Spleen (tissue), 7 donors: ENCODE measurements at regions not wholly inside any gene's neighbourhood (a gene's known extent, or its start where the extent isn't known, plus 50 kb on each side); places are given as distances from the start of the nearest gene placed in this dataset.

ENCODE experiments used
- POLR2A ChIP-seq, 3 donors: fragments of 450-650 bp; IDR thresholded peaks; one replicate each; pipeline ENCODE4 v1.5.1; 2017; ENCODE audit warnings: antibody characterized with exemption in 3 of 3, mild to moderate bottlenecking in 1 of 3
- TF ChIP-seq, protein P1 (sequence below), 11 experiments: fragments of 200-600 bp in 7 of 11; fragments of 450-650 bp in 4 of 11; sonication (generic) in 4 of 11; IDR thresholded peaks in 8 of 11; conservative IDR thresholded peaks in 3 of 11; 1 replicate in 7 of 11; 2 replicates in 4 of 11; pipeline versions ENCODE4 v1.4.0 to v1.8.0; 2016 to 2021; ENCODE audit warnings: antibody characterized with exemption in 11 of 11, inconsistent platforms in 4 of 11, mild to moderate bottlenecking in 1 of 11
- donor health status: DM: no; HTN: no; CAD: no; lungs with moderate emphysema.
- donor health status: DM: no; HTN: no; CAD: no.
- donor health status: DM: no; HTN: no; CAD: no.

- TF ChIP-seq, protein P1, sequence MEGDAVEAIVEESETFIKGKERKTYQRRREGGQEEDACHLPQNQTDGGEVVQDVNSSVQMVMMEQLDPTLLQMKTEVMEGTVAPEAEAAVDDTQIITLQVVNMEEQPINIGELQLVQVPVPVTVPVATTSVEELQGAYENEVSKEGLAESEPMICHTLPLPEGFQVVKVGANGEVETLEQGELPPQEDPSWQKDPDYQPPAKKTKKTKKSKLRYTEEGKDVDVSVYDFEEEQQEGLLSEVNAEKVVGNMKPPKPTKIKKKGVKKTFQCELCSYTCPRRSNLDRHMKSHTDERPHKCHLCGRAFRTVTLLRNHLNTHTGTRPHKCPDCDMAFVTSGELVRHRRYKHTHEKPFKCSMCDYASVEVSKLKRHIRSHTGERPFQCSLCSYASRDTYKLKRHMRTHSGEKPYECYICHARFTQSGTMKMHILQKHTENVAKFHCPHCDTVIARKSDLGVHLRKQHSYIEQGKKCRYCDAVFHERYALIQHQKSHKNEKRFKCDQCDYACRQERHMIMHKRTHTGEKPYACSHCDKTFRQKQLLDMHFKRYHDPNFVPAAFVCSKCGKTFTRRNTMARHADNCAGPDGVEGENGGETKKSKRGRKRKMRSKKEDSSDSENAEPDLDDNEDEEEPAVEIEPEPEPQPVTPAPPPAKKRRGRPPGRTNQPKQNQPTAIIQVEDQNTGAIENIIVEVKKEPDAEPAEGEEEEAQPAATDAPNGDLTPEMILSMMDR (IDR thresholded peaks at IDR 0.05 in 8 of 11, conservative IDR thresholded peaks at IDR 0.05 in 3 of 11): no peak
- no peak for TF ChIP-seq POLR2A (IDR thresholded peaks at IDR 0.05)
Measured at GRCh38 chr4:176406297-176406696, 86.5 kb downstream of the SPCS3 start.
